ENCODE measurements at regions not wholly inside any gene's neighbourhood (a gene's known extent, or its start where the extent isn't known, plus 50 kb on each side); places are given as distances from the start of the nearest gene placed in this dataset.

GRCh38 chrY:8536277-8536676 lies 801.0 kb upstream of the TSPY4 start:
- TF ChIP-seq POLR2A (IDR thresholded peaks at IDR 0.05) = no peak
- no peak for TF ChIP-seq CTCF (IDR thresholded peaks at IDR 0.05)
- no peak for TF ChIP-seq EP300 (IDR thresholded peaks at IDR 0.05)

Data from tibial nerve (tissue), 4 donors.